Mammary epithelial cell (primary cell): ENCODE measurements at regions not wholly inside any gene's neighbourhood (a gene's known extent, or its start where the extent isn't known, plus 50 kb on each side); places are given as distances from the start of the nearest gene placed in this dataset.

Source experiments
- CTCF ChIP-seq, 2 donors: IDR thresholded peaks in 1 of 2; conservative IDR thresholded peaks in 1 of 2; 2 replicates each; pipeline ENCODE4 v1.5.1; 2011 to 2012; ENCODE audit warnings: inconsistent platforms in 2 of 2, low read length in 2 of 2, mild to moderate bottlenecking in 2 of 2, control low read depth in 1 of 2, low read depth in 1 of 2; ENCODE audit not compliant: insufficient read depth in 1 of 2; ENCODE audit errors: extremely low read depth in 1 of 2
- EZH2 ChIP-seq: IDR thresholded peaks from 2 replicates; pipeline ENCODE4 v1.6.1; 2012; ENCODE audit warnings: low read length, inconsistent platforms, borderline replicate concordance

GRCh38 chr4:125780164-125780563 lies 465.4 kb downstream of the FAT4 start:
- no peak for TF ChIP-seq CTCF (conservative IDR thresholded peaks at IDR 0.05 in 1 of 2, IDR thresholded peaks at IDR 0.05 in 1 of 2; ENCODE audit: extremely low read depth in 1 of 2, insufficient read depth in 1 of 2, low read depth in 1 of 2, low read length in 2 of 2)
- no peak for TF ChIP-seq EZH2
